ENCODE measurements at regions not wholly inside any gene's neighbourhood (a gene's known extent, or its start where the extent isn't known, plus 50 kb on each side); places are given as distances from the start of the nearest gene placed in this dataset.
"Not testable (repeated sequence)": the region's sequence is repeated elsewhere in the genome, so short reads cannot be mapped to it uniquely, and the experiment has no call there.

DNA sequence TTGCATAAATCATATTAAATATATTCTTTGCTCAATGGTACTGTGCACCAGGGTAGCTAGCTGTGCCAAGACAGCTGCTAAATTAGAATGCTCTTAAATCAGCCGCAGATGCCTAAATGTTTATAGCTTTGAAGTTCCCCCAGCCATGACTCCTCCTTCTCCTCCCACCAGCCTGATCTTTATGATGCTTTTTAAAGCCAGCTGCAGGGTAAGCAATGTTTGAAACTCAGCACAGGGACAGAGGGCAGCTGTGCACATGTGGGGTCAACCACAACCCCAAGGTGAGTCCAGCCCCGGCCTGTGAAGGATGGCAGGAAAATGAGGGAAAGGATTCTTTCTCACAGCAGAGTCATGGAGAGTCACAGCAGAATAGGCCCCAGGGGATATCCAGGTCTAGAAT, 635.7 kb downstream of the UQCRFS1 start:
- Mint-ChIP-seq H3K9me3 (no peaks in the 10 kb centered on the region), H3K4me3 (ENCODE audit: low read depth) (no peak overlapping the region), H3K4me1 (ENCODE audit: low read depth) (no peaks in the 10 kb centered on the region), H3K36me3 (ENCODE audit: low read depth) (no peaks in the 10 kb centered on the region), H3K27ac (no peak overlapping the region), H3K27me3 (ENCODE audit: low read depth) (no peaks in the 10 kb centered on the region)
- no peak for DNase-seq (ENCODE audit: low spot score)
- intact Hi-C loops (cut with micrococcal nuclease): no loop called here

GRCh38 chr19:28575816-28576215, 637.1 kb downstream of the UQCRFS1 start:
- intact Hi-C loops (cut with micrococcal nuclease): no loop called here
- Mint-ChIP-seq H3K36me3 (ENCODE audit: low read depth) (no peaks in the 10 kb centered on the region), H3K4me1 (ENCODE audit: low read depth) (no peaks in the 10 kb centered on the region), H3K27me3 (ENCODE audit: low read depth) (no peaks in the 10 kb centered on the region), H3K9me3 (no peaks in the 10 kb centered on the region), H3K4me3 (ENCODE audit: low read depth) (no peak overlapping the region), H3K27ac (no peak overlapping the region)
- no peak for DNase-seq (ENCODE audit: low spot score)

DNA sequence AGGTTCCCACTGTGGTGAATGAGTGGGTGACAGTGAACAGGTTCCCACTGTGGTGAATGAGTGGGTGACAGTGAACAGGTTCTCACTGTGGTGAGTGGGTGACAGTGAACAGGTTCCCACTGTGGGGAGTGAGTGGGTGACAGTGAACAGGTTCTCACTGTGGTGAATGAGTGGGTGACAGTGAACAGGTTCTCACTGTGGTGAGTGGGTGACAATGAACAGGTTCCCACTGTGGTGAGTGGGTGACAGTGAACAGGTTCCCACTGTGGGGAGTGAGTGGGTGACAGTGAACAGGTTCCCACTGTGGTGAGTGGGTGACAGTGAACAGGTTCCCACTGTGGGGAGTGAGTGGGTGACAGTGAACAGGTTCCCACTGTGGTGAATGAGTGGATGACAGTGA, 637.6 kb downstream of the UQCRFS1 start:
- intact Hi-C loops (cut with micrococcal nuclease); H3K4me3 Mint-ChIP-seq (ENCODE audit: low read depth); H3K36me3 Mint-ChIP-seq (ENCODE audit: low read depth); H3K4me1 Mint-ChIP-seq (ENCODE audit: low read depth); H3K27me3 Mint-ChIP-seq (ENCODE audit: low read depth); DNase-seq (ENCODE audit: low spot score); H3K9me3 Mint-ChIP-seq: not testable (repeated sequence)
- H3K27ac Mint-ChIP-seq: peak overlapping the region; percentile 22

GRCh38 chr19:28574212-28574611, 638.7 kb downstream of the UQCRFS1 start:
- Mint-ChIP-seq H3K4me1 (ENCODE audit: low read depth) (no peaks in the 10 kb centered on the region), H3K27ac (no peak overlapping the region), H3K27me3 (ENCODE audit: low read depth) (no peaks in the 10 kb centered on the region), H3K4me3 (ENCODE audit: low read depth) (no peak overlapping the region), H3K36me3 (ENCODE audit: low read depth) (no peaks in the 10 kb centered on the region), H3K9me3 (no peaks in the 10 kb centered on the region)
- intact Hi-C loops (cut with micrococcal nuclease): no loop called here
- DNase-seq (ENCODE audit: low spot score): no peak

GRCh38 chr19:28569132-28570131, 643.5 kb downstream of the UQCRFS1 start:
- Mint-ChIP-seq H3K36me3 (ENCODE audit: low read depth) (no peaks in the 10 kb centered on the region), H3K9me3 (no peaks in the 10 kb centered on the region), H3K27me3 (ENCODE audit: low read depth) (no peaks in the 10 kb centered on the region), H3K4me3 (ENCODE audit: low read depth) (no peak overlapping the region), H3K4me1 (ENCODE audit: low read depth) (no peaks in the 10 kb centered on the region), H3K27ac (no peak overlapping the region)
- intact Hi-C loops (cut with micrococcal nuclease): no loop called here
- no peak for DNase-seq (ENCODE audit: low spot score)

GRCh38 chr19:28567834-28568233, 645.1 kb downstream of the UQCRFS1 start:
- Mint-ChIP-seq H3K4me1 (ENCODE audit: low read depth) (no peaks in the 10 kb centered on the region), H3K36me3 (ENCODE audit: low read depth) (no peaks in the 10 kb centered on the region), H3K27me3 (ENCODE audit: low read depth) (no peaks in the 10 kb centered on the region), H3K4me3 (ENCODE audit: low read depth) (no peak overlapping the region), H3K27ac (no peak overlapping the region), H3K9me3 (no peaks in the 10 kb centered on the region)
- no peak for DNase-seq (ENCODE audit: low spot score)
- intact Hi-C loops (cut with micrococcal nuclease): no loop called here

DNA sequence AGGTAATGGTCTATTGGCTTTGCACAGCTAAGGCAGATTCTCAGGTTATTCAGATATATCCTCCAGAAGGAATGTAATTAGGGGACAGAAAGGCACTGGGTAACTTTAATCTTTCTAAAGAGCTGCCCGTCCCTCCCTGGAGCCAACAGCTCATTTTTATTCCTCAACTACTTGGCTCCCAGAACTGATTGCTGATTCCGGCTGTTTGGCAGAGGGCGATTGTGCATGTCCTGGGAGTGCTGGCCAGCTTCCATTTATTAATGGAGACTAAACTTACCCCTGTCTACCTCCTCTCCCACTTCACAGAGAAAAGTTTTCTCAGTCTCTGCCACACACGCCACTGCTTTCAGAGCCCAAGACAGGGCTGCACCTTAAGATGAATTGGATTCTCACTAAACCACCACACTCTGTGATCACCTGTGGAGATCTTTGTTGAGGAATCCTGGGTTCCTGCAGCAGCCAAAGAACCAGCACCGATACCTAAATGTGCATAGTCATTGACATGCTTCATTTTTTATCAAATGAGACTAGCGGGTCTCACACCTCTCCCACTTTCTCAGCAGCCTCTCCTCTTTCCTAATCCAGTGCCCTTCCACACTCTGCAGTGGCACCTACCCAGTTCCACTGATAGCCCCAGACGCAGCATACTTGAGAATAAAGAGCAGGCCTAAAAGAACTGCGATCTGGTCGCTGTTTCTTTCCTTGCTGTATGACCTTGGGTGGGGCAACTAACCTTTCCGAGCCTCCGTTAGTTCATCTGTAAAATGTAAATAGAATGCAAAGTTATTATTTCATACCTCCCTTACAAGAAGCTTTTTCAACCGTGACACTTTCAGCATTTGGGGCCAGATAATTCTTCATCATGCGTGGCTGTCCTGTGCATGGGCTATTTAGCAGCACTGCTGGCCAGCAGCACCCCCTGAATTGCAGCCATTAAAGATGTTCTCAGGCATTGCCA, 648.7 kb downstream of the UQCRFS1 start:
- H3K27me3 Mint-ChIP-seq (ENCODE audit: low read depth): no peaks in the 10 kb centered on the region
- no peak overlapping the region for H3K27ac Mint-ChIP-seq
- no peak for DNase-seq (ENCODE audit: low spot score)
- no peaks in the 10 kb centered on the region for H3K36me3 Mint-ChIP-seq (ENCODE audit: low read depth)
- no peaks in the 10 kb centered on the region for H3K9me3 Mint-ChIP-seq
- intact Hi-C loops (cut with micrococcal nuclease): no loop called here
- no peak overlapping the region for H3K4me3 Mint-ChIP-seq (ENCODE audit: low read depth)
- H3K4me1 Mint-ChIP-seq (ENCODE audit: low read depth): no peaks in the 10 kb centered on the region

- H3K4me3 Mint-ChIP-seq (ENCODE audit: low read depth): no peak overlapping the region
- no peaks in the 10 kb centered on the region for H3K27me3 Mint-ChIP-seq (ENCODE audit: low read depth)
- intact Hi-C loops (cut with micrococcal nuclease): no loop called here
- H3K27ac Mint-ChIP-seq: no peak overlapping the region
- no peak for DNase-seq (ENCODE audit: low spot score)
- H3K9me3 Mint-ChIP-seq: no peaks in the 10 kb centered on the region
- no peaks in the 10 kb centered on the region for H3K36me3 Mint-ChIP-seq (ENCODE audit: low read depth)
- no peaks in the 10 kb centered on the region for H3K4me1 Mint-ChIP-seq (ENCODE audit: low read depth)
Measured at GRCh38 chr19:28560786-28561185, 652.2 kb downstream of the UQCRFS1 start.

DNA sequence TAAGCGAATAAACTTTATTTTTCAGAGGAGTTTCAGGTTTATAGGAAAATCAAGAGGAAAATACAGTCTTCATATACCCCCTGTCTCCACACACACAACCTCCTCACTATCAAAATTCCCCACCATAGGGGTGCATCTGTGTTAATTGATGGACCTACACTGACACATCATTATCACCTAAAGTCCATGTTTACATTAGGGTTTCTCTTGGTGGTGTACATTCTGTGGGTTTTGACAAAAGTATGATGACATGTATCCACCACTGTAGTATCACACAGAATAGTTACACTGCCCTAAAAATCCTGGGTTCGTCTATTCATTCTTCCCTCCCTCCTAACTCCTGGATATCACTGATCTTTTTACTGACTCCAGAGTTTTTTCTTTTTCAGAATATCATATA, 654.2 kb downstream of the UQCRFS1 start:
- intact Hi-C loops (cut with micrococcal nuclease): no loop called here
- H3K4me3 Mint-ChIP-seq (ENCODE audit: low read depth): no peak overlapping the region
- DNase-seq (ENCODE audit: low spot score): no peak
- H3K4me1 Mint-ChIP-seq (ENCODE audit: low read depth): no peaks in the 10 kb centered on the region
- H3K27me3 Mint-ChIP-seq (ENCODE audit: low read depth): no peaks in the 10 kb centered on the region
- H3K27ac Mint-ChIP-seq: no peak overlapping the region
- H3K9me3 Mint-ChIP-seq: no peaks in the 10 kb centered on the region
- H3K36me3 Mint-ChIP-seq (ENCODE audit: low read depth): no peaks in the 10 kb centered on the region

DNA sequence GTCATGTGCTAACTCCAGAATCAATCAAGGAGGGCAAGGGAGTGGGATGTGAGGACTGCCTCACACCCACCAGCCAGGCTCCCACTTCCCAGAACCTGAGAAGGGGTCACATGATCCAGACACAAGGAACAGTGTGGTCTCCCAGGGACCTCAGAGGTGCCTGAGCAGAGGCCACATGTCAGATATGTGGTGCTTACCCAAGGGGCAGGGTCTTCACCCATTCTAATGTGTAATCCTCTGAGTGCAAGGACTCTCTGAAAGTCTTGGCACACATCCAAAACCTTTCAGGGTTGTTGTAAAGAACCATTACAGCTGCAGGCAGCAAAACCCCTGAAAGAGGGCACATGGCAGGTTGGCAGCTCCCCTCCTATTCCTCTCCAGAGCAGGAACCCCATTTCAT, 656.6 kb downstream of the UQCRFS1 start:
- DNase-seq (ENCODE audit: low spot score): no peak
- H3K9me3 Mint-ChIP-seq: peaks cover 9% of the 10 kb centered on the region
- H3K4me1 Mint-ChIP-seq (ENCODE audit: low read depth): peaks cover 5% of the 10 kb centered on the region
- intact Hi-C loops (cut with micrococcal nuclease): no loop called here
- no peak overlapping the region for H3K4me3 Mint-ChIP-seq (ENCODE audit: low read depth)
- no peaks in the 10 kb centered on the region for H3K36me3 Mint-ChIP-seq (ENCODE audit: low read depth)
- no peak overlapping the region for H3K27ac Mint-ChIP-seq
- H3K27me3 Mint-ChIP-seq (ENCODE audit: low read depth): no peaks in the 10 kb centered on the region

- peaks cover 9% of the 10 kb centered on the region for H3K9me3 Mint-ChIP-seq
- H3K27ac Mint-ChIP-seq: no peak overlapping the region
- intact Hi-C loops (cut with micrococcal nuclease): no loop called here
- no peaks in the 10 kb centered on the region for H3K27me3 Mint-ChIP-seq (ENCODE audit: low read depth)
- H3K4me1 Mint-ChIP-seq (ENCODE audit: low read depth): peaks cover 5% of the 10 kb centered on the region
- H3K4me3 Mint-ChIP-seq (ENCODE audit: low read depth): no peak overlapping the region
- DNase-seq (ENCODE audit: low spot score): no peak
- no peaks in the 10 kb centered on the region for H3K36me3 Mint-ChIP-seq (ENCODE audit: low read depth)
Measured at GRCh38 chr19:28555317-28555716, 657.6 kb downstream of the UQCRFS1 start.

DNA sequence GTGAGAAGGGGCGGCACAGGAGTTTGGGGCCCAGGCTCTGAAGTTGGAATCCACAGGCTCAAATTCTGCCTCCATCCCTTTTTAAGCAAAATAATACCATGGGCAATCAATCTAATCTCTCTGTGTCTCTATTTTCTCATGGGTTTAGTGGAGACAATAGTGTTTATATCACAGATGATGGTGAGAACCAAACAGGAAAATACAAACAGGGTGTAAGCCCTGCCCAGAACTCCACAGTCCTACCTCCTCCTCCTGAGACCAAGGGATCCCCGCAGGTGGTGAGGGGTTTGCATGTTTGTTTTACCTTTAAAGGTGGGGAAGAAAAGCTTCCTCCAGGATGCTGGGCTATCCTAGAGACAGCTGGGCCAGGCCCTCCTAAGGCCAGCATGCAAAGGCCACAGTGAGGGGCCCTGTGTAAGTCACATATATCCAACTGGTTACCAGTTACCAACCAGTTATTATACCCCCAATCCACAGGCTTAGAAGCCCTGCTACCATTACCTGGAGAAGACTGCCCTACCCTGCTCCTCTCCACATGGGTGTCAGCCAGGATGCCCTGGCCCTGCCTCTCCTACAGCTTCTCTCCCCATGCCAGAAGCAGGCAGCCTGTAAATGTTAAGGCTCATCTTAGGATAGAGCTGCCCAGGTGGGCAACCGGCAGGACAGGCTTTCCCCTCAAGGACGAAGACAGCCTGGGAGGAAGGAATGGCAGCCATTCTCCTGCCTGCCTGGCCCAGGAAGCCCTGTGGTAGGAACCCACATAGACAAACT, 658.4 kb downstream of the UQCRFS1 start:
- Mint-ChIP-seq H3K27me3 (ENCODE audit: low read depth) (no peaks in the 10 kb centered on the region), H3K4me1 (ENCODE audit: low read depth) (peaks cover 5% of the 10 kb centered on the region), H3K9me3 (peaks cover 9% of the 10 kb centered on the region), H3K4me3 (ENCODE audit: low read depth) (no peak overlapping the region), H3K36me3 (ENCODE audit: low read depth) (no peaks in the 10 kb centered on the region), H3K27ac (no peak overlapping the region)
- intact Hi-C loops (cut with micrococcal nuclease): no loop called here
- DNase-seq (ENCODE audit: low spot score): no peak
